ENCODE measurements at regions not wholly inside any gene's neighbourhood (a gene's known extent, or its start where the extent isn't known, plus 50 kb on each side); places are given as distances from the start of the nearest gene placed in this dataset.

DNA sequence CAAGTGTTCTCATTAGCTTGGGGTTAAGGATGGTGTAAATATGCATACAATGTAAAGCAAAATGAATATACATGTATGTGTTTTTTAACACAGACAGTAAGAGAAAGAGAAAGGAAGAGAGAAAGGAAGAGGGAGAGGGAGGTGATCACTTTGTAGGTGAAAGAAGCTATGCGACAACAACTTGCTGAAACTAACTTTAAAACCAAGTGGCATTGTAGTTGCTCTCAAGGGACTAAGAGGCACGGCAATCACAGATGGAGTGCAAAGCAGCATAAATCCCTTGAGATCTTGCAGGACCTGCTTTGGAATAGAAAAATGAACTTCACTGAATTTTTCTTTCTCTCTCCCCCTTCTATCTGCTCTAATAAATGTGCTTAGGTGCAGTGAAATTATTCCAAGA, 1665.0 kb upstream of the TENM3 start:
- Histone ChIP-seq H3K9ac (ENCODE audit: insufficient read length) (no peak overlapping the region), H3K4me3 (no peak overlapping the region; the same call in 1 of the 2 replicates), H3K27ac (no peak overlapping the region), H3K9me3 (ENCODE audit: low read depth, low read length) (no peaks in the 10 kb centered on the region), H3K36me3 (ENCODE audit: insufficient read depth, low read length) (no peaks in the 10 kb centered on the region)
- no peak for TF ChIP-seq EZH2 (IDR thresholded peaks at IDR 0.05)
- TF ChIP-seq FOXP2 (optimal IDR thresholded peaks at IDR 0.05; ENCODE audit: control extremely low read depth, extremely low read length, insufficient read depth) = no peak
- TF ChIP-seq POLR2AphosphoS5 (IDR thresholded peaks at IDR 0.05; ENCODE audit: borderline replicate concordance, low read depth, low read length) = no peak
- DNase-seq (ENCODE audit: low read depth, low spot score) = no peak

DNA sequence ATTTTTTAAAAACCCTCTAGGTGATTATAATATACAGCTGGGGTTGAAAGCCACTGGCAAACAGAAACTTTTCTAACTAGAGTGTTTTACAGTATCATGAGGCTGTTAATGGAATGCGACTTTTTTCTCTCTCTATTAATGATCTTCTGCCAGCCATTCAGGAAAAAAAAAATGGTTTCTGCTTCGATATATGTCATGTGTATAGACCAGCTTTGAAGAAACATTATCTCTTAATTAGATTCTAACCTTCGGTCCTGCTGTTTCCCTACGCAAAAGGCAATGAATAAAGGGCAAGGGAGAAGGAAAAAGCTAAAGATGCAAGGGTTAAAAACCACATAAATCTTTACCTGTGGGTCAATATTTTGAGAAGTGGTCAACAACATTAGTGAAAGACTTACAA, 1662.1 kb upstream of the TENM3 start:
- H3K4me3 ChIP-seq = no peak overlapping the region
- no peaks in the 10 kb centered on the region for H3K36me3 ChIP-seq (ENCODE audit: insufficient read depth, low read length)
- DNase-seq (ENCODE audit: low read depth, low spot score) = no peak
- no peaks in the 10 kb centered on the region for H3K9me3 ChIP-seq (ENCODE audit: low read depth, low read length)
- H3K27ac ChIP-seq = no peak overlapping the region
- TF ChIP-seq POLR2AphosphoS5 (IDR thresholded peaks at IDR 0.05; ENCODE audit: borderline replicate concordance, low read depth, low read length) = no peak
- no peak for TF ChIP-seq FOXP2 (optimal IDR thresholded peaks at IDR 0.05; ENCODE audit: control extremely low read depth, extremely low read length, insufficient read depth)
- no peak for TF ChIP-seq EZH2 (IDR thresholded peaks at IDR 0.05)
- H3K9ac ChIP-seq (ENCODE audit: insufficient read length) = no peak overlapping the region

DNA sequence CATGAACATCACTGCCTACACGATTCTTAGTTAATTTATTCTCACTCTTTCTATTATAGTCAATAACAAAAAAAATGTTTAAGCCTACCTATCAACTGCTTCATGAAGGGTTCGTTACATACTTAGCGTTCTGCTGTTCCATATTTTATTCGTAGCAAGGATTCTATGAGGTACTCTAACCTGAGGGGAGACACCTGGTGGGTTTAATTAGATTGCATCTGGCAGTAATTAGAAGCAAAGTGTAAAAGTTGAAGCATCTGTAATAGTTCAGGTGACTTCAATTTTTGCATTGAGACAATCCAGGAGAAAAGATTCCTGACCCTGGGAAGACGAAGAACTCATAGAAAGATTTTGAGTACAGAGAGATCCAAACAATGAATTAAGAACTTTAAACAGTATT, 1655.8 kb upstream of the TENM3 start:
- Histone ChIP-seq H3K27ac (no peak overlapping the region), H3K4me3 (no peak overlapping the region), H3K36me3 (ENCODE audit: insufficient read depth, low read length) (no peaks in the 10 kb centered on the region), H3K9ac (ENCODE audit: insufficient read length) (no peak overlapping the region), H3K9me3 (ENCODE audit: low read depth, low read length) (no peaks in the 10 kb centered on the region)
- no peak for TF ChIP-seq POLR2AphosphoS5 (IDR thresholded peaks at IDR 0.05; ENCODE audit: borderline replicate concordance, low read depth, low read length)
- no peak for TF ChIP-seq FOXP2 (optimal IDR thresholded peaks at IDR 0.05; ENCODE audit: control extremely low read depth, extremely low read length, insufficient read depth)
- TF ChIP-seq EZH2 (IDR thresholded peaks at IDR 0.05) = no peak
- no peak for DNase-seq (ENCODE audit: low read depth, low spot score)

DNA sequence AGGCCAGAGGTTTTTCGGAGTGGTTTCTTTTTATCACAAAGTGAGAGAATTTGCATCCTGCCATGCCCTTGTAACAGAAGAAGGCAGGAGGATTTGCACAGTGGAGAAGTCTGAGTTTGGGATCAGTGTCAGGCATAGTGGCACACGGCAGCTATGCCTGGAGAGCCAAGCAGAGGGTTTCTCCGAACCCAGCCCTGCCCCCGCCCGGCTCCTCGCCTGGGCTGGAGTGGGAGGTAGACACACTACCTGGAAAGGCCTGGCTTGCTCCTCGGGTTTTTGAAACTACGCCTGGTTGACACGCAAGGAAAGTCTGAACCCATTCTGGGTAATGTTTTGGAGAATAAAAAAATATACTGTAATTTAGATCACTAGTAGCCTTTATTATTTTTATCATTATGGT, 1653.6 kb upstream of the TENM3 start:
- Histone ChIP-seq H3K9me3 (ENCODE audit: low read depth, low read length) (no peaks in the 10 kb centered on the region), H3K4me3 (no peak overlapping the region), H3K27ac (no peak overlapping the region), H3K9ac (ENCODE audit: insufficient read length) (no peak overlapping the region), H3K36me3 (ENCODE audit: insufficient read depth, low read length) (no peaks in the 10 kb centered on the region)
- no peak for DNase-seq (ENCODE audit: low read depth, low spot score)
- no peak for TF ChIP-seq FOXP2 (optimal IDR thresholded peaks at IDR 0.05; ENCODE audit: control extremely low read depth, extremely low read length, insufficient read depth)
- no peak for TF ChIP-seq POLR2AphosphoS5 (IDR thresholded peaks at IDR 0.05; ENCODE audit: borderline replicate concordance, low read depth, low read length)
- no peak for TF ChIP-seq EZH2 (IDR thresholded peaks at IDR 0.05)

- Histone ChIP-seq H3K27ac (peak overlapping the region; percentile 48; the same call in 1 of the 2 replicates), H3K4me3 (no peak overlapping the region), H3K9ac (ENCODE audit: insufficient read length) (no peak overlapping the region), H3K36me3 (ENCODE audit: insufficient read depth, low read length) (no peaks in the 10 kb centered on the region), H3K9me3 (ENCODE audit: low read depth, low read length) (no peaks in the 10 kb centered on the region)
- no peak for DNase-seq (ENCODE audit: low read depth, low spot score)
- no peak for TF ChIP-seq EZH2 (IDR thresholded peaks at IDR 0.05)
- no peak for TF ChIP-seq FOXP2 (optimal IDR thresholded peaks at IDR 0.05; ENCODE audit: control extremely low read depth, extremely low read length, insufficient read depth)
- TF ChIP-seq POLR2AphosphoS5 (IDR thresholded peaks at IDR 0.05; ENCODE audit: borderline replicate concordance, low read depth, low read length) = no peak
Observed at GRCh38 chr4:180596888-180597483, 1646.2 kb upstream of the TENM3 start.

- H3K9ac ChIP-seq (ENCODE audit: insufficient read length) = no peak overlapping the region
- DNase-seq (ENCODE audit: low read depth, low spot score) = no peak
- no peak overlapping the region for H3K27ac ChIP-seq
- H3K9me3 ChIP-seq (ENCODE audit: low read depth, low read length) = no peaks in the 10 kb centered on the region
- TF ChIP-seq POLR2AphosphoS5 (IDR thresholded peaks at IDR 0.05; ENCODE audit: borderline replicate concordance, low read depth, low read length) (no peak), EZH2 (IDR thresholded peaks at IDR 0.05) (no peak), FOXP2 (optimal IDR thresholded peaks at IDR 0.05; ENCODE audit: control extremely low read depth, extremely low read length, insufficient read depth) (no peak)
- no peak overlapping the region for H3K4me3 ChIP-seq
- no peaks in the 10 kb centered on the region for H3K36me3 ChIP-seq (ENCODE audit: insufficient read depth, low read length)
Observed at GRCh38 chr4:180598281-180598680, 1644.9 kb upstream of the TENM3 start.

- no peaks in the 10 kb centered on the region for H3K36me3 ChIP-seq (ENCODE audit: insufficient read depth, low read length)
- TF ChIP-seq FOXP2 (optimal IDR thresholded peaks at IDR 0.05; ENCODE audit: control extremely low read depth, extremely low read length, insufficient read depth) (no peak), EZH2 (IDR thresholded peaks at IDR 0.05) (no peak), POLR2AphosphoS5 (IDR thresholded peaks at IDR 0.05; ENCODE audit: borderline replicate concordance, low read depth, low read length) (no peak)
Observed at GRCh38 chr4:180603791-180604190, 1639.4 kb upstream of the TENM3 start.

GRCh38 chr4:180610324-180610723, 1632.9 kb upstream of the TENM3 start:
- TF ChIP-seq FOXP2 (optimal IDR thresholded peaks at IDR 0.05; ENCODE audit: control extremely low read depth, extremely low read length, insufficient read depth) (no peak), POLR2AphosphoS5 (IDR thresholded peaks at IDR 0.05; ENCODE audit: borderline replicate concordance, low read depth, low read length) (no peak), EZH2 (IDR thresholded peaks at IDR 0.05) (no peak)
- DNase-seq (ENCODE audit: low read depth, low spot score) = no peak

More at GRCh38 chr4:180603791-180604190, 1639.4 kb upstream of the TENM3 start:
- no peak overlapping the region for H3K9ac ChIP-seq (ENCODE audit: insufficient read length)
- no peak overlapping the region for H3K27ac ChIP-seq
- no peak for DNase-seq (ENCODE audit: low read depth, low spot score)
- H3K9me3 ChIP-seq (ENCODE audit: low read depth, low read length) = no peaks in the 10 kb centered on the region
- no peak overlapping the region for H3K4me3 ChIP-seq

DNA sequence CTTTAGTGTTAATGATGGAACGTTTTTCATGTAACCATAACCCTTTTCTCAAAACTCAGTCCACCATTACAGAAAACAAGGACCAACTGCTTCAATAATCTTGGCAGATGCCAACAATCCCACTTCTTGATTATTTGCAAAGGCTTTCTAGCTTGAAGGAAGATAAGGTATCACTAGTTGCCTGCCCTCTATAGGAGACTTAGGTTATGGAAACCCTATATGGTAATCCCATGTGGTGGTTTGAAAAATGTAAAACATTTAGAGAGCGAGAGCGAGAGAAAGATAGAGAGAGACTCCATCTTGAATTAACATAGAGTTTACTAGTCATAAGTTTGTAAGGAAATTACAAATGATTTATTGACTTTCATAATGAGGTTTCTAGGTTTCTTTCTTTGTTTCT, 1627.5 kb upstream of the TENM3 start:
- Histone ChIP-seq H3K27ac (no peak overlapping the region), H3K9me3 (ENCODE audit: low read depth, low read length) (no peaks in the 10 kb centered on the region), H3K4me3 (no peak overlapping the region), H3K36me3 (ENCODE audit: insufficient read depth, low read length) (no peaks in the 10 kb centered on the region), H3K9ac (ENCODE audit: insufficient read length) (no peak overlapping the region)
- DNase-seq (ENCODE audit: low read depth, low spot score) = no peak
- TF ChIP-seq EZH2 (IDR thresholded peaks at IDR 0.05) (no peak), FOXP2 (optimal IDR thresholded peaks at IDR 0.05; ENCODE audit: control extremely low read depth, extremely low read length, insufficient read depth) (no peak), POLR2AphosphoS5 (IDR thresholded peaks at IDR 0.05; ENCODE audit: borderline replicate concordance, low read depth, low read length) (no peak)

More at GRCh38 chr4:180610324-180610723, 1632.9 kb upstream of the TENM3 start:
- no peaks in the 10 kb centered on the region for H3K9me3 ChIP-seq (ENCODE audit: low read depth, low read length)
- no peak overlapping the region for H3K27ac ChIP-seq
- no peak overlapping the region for H3K9ac ChIP-seq (ENCODE audit: insufficient read length)
- H3K36me3 ChIP-seq (ENCODE audit: insufficient read depth, low read length) = no peaks in the 10 kb centered on the region
- no peak overlapping the region for H3K4me3 ChIP-seq
